ENCODE measurements at regions not wholly inside any gene's neighbourhood (a gene's known extent, or its start where the extent isn't known, plus 50 kb on each side); places are given as distances from the start of the nearest gene placed in this dataset.

DNA sequence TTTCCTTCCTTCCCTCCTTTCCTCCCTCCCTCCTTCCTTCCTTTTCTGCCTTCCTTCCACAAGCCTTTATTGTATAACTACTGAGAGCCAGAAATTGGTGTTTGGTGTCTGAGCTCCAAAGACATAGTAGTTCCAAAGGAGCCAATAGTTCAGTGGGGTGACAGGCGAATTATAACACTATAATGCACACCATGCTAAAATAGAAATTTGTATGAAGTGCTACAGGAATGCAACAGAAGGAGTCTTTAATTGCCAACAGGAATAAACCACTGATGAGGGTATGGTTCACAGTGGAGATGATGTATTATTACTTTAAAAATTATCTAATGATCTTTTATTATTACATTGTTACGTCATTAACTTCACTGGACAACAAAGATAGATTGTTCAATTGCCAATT, 158.8 kb upstream of the SP8 start:
- no peak for DNase-seq

DNA sequence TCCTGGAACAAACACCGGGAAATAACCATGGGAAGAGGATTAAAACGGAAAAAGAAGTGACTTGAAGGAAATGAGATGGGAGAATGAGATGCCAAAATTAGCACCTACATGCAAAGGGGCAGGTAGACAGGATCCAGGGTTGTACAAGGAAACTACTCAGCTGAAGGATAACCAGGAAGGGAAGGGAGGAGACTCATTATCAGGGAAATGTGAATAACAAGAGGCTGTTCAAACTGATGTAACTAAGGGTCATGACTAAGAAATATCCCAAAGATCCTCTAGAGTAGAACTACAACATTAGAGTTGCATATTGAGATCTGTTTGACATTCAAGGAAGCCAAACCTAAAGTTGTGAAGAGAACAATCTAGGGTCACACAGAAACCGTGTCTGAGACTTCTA, 166.2 kb upstream of the SP8 start:
- DNase-seq: no peak

DNA sequence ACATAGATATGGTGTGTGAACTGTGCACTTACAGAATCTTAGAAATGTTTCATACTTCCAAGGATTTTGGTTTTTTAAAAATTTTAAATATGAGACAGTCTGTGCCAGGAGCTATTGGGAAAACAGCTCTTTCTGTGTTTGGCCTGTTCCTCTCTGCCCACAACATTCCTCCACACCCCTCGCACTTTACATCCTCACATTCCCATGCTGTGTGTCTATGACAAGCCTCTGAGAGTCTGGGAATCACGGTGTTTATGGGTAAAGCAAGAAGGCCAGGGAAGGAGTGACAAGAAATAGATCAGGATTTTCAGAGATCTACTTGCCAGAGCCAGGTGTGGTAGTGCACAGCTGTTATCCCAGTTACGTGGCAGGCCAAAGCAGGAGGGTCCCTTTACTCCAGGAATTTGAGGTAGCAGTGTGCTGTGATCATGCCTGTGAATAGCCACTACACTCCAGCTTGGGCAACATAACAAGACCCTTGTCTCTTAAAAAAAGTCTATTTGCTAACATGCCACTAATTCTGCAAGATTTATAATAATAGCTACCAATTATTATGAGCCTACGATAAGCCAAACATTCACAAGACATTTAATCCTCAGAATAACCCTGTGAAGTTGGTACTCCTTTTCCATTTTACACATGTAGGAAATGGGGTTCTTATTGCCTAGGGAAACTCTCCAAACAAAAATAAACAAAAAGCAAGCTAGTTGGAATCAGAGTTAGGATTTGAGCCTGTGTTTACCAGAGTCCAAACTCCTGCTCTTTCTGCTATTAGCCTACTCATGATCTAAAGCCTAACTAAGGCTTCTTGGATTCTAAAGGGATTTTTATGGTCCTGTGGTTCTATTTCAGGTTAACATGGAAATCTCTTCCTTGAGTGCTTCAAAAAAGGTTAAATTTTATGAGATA, 168.3 kb upstream of the SP8 start:
- no peak for DNase-seq

DNA sequence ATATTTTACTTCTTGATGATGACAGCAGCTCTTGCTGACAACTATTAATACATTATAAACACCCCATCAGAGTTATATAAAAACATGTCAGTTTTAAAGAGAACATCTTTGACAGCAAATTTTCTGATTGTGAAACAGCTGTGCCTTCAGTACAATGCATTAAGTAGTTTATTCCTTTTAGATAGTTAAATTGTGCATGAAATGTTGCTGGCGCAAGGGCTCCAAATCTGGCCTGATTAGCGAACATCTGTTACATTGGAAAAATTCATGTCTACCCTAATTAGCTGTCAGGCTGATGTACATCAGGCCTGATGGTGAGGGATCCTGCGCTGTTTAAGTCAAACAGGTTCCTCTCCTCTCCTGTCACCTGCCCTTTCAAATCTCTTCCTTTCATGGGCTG, 171.9 kb upstream of the SP8 start:
- DNase-seq: no peak

DNA sequence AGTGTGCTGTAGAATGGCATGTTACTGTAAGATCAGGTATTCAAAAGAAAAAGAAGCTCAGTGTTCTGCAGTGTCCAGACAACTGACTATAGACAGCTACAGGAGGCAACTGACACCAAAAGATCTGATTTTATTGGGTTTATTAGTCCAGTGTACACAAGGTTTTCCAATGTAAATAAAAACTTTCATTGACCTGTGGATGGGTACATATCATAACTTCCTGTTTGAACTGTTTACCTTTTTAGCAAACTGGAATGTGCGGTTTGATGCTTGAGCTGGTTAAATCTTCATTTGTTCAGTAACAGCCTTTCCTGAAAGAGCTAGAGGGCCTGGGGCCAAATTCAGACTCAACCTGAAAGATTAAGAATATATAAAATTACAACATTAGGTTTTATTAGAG, 172.6 kb upstream of the SP8 start:
- no peak for DNase-seq

DNA sequence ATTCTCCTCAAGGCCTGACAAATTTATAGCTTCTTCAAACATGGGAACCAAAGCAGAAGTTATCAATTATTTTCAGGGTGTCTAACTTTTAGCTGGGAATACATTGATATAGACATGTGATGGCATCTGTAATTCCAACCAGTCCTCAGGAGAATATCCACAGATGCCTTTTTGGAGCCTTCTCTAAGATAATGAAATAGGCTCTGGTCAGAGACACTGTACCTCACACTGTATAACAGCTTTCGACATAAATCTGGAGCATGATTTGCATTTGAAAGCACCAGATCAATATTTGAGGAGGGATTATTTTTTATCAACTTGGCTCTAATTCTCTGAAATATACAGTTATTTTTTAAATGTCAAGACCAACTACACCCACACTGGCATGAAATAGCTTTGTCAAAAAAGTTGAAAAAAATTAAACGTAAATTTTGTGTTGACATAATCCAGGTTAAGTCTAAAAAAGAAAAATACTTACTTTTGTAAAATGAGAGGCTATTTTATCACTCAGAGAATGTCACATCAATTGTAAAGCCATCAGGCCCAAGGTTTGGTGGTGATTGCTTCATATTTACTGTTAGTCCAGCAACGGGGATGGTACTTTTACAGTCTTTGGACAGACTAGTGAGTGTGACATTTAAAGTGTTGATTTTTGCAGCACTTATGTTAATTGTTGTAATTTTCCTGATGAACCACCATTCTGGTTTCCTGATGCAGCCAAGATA, 177.0 kb upstream of the SP8 start:
- DNase-seq: no peak

DNA sequence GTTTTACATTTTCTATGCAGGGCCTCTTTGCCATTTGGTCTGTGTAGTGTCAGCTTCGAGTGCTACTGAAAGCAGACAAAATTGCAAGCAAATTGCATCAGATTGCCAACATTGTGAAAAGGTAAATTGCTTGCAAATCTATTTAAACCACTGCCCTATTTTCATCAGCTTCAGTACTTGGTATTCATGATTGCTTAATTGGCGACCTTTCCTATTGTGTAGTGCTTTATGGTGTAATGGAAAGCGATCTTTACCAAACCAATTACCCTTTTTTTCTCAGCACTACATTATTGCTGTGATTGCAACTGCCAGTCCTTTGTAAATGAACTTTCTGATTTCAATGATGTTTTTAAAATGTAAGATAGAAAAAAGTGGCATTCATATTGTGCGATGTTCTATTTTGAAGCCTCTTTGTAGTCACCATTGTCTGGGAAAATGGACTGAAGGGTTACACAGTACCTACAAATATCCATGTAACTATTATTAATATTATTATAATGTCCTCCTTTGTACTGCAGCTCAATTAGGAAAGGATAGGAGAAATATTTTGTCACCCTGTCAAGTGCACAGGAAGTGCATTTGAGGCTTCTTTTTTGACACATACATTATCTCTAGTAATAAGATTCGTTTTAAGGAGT, 177.7 kb upstream of the SP8 start:
- DNase-seq: no peak

DNA sequence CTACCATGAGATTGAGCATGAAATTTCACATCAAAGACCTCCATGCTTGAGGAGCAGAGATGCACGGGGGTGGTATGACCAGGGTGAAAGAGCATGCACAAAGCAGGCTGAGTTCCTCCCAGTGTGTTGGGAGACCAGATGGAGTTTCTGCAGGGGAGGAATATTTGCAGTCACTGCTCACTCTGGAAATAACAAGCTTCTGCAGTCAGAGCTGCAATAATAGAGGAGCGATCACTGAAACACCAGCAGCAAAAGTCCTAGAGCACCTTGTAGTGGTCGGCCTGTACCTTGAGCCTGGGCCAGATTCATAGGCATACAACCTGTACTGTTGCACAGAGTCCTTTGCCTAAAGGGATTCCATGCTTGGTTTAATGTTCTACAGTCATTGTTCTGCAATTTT, 184.5 kb upstream of the SP8 start:
- DNase-seq: no peak

DNA sequence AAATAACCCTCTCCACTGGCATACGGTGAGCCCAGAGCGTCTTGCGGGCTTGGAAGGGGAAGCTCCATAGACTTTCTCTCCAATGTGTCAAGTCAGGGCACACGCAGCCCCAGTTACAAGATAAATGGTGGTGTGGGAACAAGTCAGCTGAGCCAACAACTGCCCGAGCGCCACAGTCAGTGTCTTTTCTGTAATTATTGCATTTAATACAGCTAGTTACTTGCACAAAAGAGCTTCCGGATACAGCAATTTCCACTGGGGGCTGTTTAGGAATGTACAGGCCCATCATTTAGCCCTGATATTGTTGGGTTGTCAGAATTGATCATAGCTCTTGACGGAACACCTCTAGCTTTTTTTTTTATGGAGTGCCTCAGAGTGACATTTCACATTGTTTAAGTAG, 193.5 kb upstream of the SP8 start:
- no peak for DNase-seq

DNA sequence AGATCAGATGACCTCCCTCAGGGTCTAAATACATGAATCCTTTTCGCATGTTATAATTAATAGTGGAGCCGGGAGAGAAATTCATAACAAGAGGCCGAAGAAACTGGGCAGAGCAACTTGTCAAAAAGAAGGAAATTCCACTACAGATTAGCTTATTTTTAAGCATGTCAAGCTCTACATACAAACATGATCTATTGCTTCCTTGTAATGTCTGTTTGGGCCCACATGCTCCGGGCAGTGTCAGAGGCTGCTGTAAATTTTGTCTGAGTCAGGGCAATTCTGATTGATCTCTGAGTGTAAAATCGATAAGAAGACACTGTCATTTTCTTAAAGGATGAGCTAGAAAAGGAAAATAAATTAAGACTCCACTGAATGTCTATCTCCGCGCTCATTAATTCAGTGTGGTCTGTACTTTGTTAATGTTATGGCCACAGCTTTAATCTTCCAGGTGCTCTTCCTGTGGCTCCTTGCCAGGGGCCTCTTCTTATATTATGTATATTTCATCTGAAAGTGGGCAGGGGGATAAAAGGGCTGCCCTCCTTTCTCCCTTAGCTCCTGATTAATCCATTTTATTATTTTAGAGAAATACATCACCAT, 194.1 kb upstream of the SP8 start:
- DNase-seq: no peak

DNA sequence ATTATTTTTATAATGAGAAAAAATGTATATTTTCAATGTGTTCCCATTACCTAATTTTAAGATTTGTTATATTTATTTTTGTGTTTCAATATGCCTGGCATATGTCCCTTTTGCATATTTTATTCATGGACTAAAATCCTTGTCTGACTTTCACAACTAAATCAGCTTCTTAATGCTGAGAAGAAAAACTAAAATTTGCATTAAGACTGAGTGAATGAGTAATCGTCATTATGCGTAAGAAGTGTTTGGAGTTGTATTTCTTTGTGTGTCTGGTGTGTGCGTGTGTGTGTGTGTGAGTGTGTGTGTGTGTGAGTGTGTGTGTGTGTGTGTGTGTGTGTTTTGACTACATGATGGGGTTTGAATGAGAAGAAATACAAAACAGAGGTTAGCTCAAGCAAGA, 201.7 kb upstream of the SP8 start:
- no peak for DNase-seq

DNA sequence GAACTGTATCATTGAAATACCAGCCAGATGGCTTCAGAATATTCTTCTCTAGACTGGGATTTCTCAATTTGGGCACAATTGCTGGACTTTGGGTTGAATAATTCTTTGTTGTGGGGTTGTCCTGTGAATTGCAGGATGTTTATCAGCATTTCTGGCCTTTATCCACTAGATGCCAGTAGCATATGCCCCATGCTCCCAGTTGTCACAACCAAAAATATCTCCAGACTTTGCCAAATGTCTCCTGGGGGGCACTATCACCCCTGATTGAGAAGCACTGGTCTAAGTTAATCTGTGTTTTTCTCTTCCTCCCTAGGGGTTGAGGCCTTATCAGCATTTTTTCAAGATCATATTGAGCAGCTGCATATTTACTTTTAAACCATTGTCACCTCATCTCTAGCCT, 204.9 kb upstream of the SP8 start:
- DNase-seq: no peak

DNA sequence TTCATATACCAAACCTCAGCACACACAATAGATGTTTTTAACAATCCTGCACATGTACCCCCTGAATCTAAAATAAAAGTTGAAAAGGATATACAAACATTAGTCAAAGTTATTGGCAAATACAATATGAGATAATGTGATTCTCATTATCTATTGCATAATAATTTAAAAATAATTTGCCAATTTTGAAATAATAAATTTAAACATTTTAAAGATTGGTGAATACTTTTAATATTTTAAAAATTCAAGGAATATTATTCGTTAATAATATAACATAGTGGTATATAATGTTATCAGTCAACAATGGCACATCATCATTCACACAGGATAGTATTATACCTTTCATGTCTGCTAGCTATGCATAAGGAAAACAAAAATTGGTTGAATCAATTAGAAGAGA, 207.0 kb upstream of the SP8 start:
- no peak for DNase-seq

DNA sequence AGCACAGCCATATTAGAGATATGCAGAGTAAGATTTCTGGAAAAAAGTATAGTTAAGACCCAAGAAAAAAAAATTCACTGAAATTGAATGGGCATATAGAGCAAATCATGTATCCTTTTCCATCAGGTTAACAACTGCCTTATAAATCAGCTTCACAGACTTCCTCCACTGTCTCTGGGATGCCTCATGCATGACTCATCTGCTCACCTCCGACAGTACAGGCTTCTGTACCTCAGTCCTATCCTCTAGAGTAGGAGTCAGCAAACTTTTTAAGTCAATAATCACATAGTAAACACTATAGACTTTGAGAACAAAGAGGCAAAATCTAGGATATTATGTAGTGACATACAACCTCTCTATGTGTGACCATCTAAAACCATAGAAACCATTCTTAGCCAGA, 211.6 kb upstream of the SP8 start:
- DNase-seq: no peak

DNA sequence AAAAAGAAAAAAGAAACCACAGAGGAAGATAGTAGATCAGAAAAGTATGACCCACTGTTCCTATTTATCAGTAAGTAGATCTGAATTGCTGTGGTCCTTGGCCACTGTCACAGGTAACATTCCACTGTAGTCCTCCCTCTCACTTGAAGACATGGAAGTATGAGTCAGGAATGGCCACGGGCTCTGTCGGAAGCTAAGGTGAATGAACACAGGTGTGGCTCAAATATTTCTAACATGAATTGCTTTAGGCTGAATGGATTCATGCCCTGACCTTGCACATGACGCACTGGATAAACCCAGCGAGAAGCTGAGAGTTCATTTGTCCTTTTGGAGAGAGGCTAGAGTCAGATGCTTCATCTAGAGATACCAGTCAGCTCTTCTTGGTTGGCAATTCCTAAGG, 224.5 kb upstream of the SP8 start:
- no peak for DNase-seq

DNA sequence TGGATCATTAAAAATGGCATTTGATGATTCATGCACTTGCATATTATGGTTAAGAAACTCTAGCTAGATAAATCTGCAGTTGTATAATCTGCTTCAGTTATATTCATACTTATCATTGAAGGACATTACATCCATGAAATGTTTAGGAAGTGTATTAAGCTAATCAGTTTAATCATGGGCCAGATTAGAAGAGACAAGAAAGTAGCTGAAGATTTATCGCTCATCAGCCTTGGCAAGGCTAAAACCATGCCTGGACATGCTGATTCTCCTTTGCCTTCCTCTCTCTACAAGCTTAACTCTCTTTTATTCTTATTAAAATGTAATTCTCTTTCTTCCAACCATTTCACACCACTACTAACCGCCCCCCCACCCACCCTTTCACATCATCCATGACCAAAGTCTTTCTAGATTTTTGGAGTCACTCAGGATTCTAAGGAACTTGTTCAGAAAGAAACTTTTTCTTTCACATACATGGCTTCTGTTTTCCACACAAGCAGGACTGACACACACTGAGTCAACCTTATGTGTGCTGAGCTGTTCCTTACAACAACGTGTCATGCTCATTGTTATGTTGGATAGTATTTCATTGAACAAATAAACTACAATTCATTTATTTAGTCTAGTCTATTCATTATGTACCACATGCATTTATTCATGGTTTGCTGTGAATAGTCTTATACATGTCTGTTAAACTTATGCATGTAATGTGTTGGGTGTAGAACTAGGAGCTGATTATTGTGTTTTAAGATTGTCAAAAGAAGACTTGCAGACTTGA, 227.3 kb upstream of the SP8 start:
- DNase-seq: no peak

DNA sequence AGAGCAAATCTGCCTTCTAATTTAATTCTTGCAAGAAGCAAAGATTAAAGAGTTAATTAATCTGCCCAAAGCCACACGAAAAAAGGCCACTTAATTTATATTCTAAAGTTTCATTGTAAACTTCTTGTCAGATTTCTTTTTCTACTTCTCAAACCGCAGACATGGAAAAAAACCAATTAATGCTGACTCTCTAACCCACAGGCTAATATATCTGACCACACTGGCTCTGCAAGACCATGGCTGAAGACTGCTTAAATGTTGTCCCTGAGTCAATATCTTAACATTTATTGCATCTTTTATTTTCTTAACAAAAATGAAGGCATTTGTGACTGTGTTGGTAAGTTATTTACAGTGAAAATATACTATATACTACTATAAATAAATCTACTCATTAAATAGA, 234.0 kb upstream of the SP8 start:
- no peak for DNase-seq

DNA sequence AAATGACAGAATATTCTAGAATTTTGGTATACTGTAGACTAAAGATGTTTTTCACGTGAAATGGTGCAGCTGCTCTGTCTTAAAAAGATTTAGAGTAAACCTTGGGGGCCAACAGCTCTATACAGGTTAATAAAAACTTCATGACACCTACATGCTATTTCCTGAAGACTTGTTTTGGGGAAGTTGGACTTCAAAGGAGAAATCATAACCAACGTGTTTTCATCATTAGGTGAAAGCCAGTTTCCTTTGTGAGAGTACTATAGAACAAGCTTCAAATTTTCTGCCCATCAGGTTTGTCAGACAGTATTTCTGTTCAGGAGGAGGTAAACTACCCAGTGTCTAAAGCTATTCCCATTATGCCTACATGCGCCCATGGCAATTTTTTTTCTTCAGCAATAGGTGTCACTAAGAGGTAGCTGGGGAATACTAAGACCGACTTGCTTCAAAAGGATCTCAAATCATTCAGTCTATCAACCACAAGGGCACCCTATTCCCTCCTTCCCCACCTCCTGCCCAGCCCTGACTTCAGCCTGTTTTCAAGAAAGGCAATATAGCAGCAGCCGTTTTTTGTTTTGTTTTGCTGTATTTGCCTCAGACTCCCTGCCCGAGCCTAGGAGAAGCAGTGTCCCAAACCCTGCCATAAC, 237.3 kb upstream of the SP8 start:
- no peak for DNase-seq

DNA sequence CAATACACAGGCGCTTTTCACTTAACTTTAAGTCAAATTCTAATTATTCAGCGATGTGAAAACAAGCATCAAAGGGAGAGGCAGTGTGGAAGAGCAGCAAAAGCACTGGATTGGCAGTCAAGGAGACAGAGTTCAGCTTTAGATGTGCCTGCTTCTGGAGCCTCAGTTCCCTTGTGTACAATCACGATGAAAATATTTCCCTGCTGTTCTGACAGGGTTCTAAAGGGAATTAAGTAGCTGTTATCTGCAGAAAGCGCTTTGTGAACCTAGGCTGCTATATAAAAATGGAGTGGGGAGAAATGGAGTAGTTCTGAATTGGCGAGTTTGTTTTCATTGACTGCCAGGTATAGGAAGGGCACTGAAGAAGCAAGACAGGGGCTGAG, 237.8 kb upstream of the SP8 start:
- no peak for DNase-seq

DNA sequence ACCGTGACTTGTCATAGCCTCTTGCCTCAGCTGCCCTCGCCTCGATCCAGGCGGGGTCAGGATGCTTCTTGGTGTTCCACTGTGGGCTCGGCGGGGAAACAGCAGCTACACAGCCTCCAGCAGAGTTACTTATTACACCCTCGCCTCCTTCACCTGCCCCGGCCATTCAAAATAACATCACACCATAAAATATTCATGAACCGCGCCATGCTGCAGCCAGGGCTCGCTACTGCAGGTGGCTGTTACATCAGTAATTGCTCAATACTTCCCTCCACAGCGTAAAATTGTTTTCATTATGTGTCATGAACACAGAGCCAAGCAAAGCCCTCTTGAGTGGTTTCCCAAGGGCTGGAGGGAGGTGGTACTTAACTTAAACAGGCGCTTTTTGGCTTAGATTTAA, 241.5 kb upstream of the SP8 start:
- no peak for DNase-seq

DNA sequence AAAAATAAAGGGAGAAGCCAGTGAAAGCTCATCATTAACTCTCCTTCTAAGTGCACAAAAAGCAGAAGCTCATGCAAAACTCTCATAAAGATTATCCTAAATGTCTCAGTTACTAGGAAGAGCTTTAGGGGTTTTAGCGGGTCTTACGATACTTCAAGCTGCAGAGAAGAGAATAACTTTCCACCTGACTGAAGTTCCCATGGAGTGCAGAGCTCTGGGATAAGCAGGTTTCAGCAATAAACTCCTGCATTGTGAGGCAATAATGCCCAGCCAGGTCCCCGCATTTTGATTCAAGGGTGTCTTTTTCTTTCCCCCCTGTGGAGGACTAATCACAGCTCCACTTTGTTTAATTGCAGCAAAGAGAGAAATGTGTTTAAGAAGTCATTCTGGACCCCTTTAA, 241.9 kb upstream of the SP8 start:
- DNase-seq: no peak

DNA sequence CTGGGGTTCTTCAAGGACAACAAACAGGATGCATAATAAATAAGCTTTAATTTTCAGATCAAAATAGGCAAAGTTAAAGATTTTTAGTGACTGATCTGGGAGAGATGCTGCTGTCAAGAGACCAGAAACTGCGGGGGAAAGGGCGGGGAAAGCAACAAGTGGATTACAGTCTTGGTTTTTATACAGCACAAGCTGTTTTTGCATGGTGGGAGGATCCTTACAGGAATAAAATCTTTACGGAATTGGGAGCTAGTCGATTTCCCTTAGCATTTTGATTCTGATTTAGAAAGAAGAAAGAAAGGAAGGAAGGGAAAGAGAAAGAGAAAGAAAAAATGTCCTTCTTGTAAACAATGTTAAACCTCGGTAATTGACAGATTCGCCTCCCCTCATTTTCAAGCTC, 242.3 kb upstream of the SP8 start:
- DNase-seq: no peak

All from right kidney (tissue), 1 donor.